Caki2 (cell line): ENCODE measurements at regions not wholly inside any gene's neighbourhood (a gene's known extent, or its start where the extent isn't known, plus 50 kb on each side); places are given as distances from the start of the nearest gene placed in this dataset.
A peak's percentile ranks its signal among the peaks of the same experiment; 100 is the strongest.
"Not testable (repeated sequence)": the region's sequence is repeated elsewhere in the genome, so short reads cannot be mapped to it uniquely, and the experiment has no call there.

Experiments used
- DNase-seq: peaks from one replicate; pipeline ENCODE4 v3.0.0-alpha.2; 2015; ENCODE audit warnings: low read depth
- in situ Hi-C: cut with HindIII; loops from 2 replicates; pipeline ENCODE4 v1.10.0; 2016; ENCODE audit warnings: low sequenced_read_pairs, low pct_unique_long_range_greater_than_20kb, mixed read lengths

DNA sequence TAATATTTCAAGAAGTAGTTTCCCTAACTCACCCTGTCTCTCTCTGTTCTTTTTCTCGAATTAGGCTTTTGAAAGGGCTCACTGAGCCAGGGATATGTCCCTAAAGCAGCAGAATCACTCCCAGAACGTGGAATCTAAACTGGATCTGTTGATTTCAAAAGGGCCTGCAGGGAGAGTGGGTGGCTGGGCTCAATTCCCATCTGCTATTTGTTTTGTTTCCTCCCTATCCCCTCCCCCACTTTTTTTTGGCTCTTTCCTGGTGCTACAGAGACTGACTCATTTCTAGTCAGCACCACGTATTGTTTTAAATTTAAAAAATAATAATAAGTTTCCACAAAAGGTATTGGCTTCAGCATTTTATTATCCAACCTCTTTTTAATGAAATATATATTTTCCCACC, 961.5 kb downstream of the FAM181B start:
- in situ Hi-C loops = no loop called here
- no peak for DNase-seq

DNA sequence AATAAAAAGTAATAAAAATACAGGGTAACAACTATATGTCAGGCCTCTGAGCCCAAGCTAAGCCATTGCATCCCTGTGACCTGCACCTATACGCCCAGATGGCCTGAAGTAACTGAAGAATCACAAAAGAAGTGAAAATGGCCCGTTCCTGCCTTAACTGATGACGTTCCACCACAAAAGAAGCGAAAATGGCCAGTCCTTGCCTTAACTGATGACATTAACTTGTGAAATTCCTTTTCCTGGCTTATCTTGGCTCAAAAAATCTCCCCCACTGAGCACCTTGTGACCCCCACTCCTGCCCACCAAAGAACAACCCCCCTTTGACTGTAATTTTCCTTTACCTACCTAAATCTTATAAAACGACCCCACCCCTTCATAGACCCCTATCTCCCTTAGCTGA, 963.8 kb downstream of the FAM181B start:
- DNase-seq, in situ Hi-C loops: not testable (repeated sequence)

DNA sequence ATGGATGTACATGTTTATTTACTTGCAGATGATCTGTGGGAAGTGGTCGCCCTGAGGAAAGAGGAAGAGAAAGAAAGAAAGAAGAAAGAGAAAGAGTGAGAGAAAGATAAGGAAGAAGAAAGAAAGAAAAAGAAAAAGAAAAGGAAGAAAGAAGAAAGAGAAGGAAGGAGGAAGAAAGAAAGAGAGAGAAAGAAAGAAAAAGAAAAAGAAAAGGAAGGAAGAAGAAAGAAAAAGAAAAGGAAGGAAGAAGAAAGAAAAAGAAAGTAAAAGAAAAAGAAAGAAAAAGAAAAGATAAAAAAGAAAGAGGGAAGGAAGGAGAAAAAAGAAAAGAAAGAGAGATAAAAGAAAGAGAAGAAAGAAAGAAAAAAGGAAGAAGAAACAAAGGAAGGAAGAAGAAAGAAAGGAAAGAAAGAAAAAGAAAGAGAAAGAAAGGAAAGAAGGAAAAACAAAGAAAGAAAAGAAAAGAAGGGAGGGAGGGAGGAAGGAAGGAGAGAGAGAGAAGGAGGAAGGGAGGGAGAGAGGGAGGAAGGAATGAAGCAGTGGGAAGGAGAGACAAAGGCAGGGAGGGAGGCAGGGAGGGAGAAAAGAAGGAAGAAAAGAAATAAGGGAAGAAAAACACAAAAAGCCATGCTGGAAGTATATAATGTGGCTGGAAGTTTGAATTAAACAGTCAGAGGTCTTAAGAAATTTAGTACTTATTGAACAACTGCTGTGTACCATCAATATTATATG, 976.6 kb downstream of the FAM181B start:
- in situ Hi-C loops = no loop called here
- no peak for DNase-seq

DNA sequence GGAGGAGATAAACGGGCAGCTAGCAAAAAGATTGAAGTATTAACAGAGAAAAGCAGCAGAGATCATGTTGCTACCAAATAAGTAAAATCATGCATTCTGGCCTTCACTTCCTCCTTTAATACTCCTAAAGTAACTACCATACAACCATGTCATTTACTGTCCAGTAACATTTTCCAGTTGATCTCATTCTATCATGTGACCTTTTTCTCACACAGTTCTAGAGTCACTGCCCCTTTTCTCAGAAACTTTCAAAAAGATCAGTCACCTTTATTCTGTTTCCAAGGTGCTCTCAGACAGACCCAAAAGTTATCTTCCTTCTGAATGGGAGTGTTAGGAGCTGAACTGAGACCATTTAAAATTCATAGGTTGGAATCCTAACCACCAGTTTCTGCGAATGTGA, 984.4 kb downstream of the FAM181B start:
- DNase-seq = no peak
- in situ Hi-C loops = no loop called here

DNA sequence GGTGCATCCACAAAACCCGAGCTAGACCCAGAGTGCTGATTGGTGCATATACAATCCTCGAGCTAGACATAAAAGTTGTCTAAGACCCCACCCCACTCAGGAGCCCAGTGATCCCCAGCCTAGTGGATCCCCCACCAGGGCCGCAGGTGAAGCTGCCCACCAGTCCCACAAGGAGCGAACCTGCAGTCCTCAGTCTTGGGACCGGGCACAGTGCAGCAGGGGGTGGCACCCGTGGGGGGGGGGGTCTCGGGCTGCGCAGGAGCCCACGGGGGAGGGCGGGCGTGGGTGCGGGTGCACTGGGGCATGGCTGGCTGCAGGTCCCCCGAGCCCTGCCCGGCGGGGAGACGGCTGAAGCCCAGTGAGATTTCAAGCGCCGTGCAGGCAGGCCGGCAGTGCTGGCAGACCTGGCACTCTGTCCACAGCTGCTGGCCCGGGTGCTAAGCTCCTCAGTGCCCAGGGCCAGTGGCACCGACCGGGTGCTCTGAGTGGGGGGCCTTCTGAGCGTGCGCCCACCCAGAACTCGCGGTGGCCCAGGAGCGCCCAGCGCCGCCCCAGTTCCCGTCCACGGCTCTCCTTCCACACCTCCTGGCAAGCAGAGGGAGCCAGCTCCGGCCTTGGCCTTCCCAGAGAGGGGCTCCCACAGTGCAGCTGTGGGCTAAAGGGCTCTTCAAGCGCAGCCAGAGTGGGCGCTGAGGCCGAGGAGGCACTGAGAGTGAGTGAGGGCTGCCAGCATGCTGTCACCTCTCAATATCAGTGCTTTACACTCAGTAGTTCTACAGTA, 989.1 kb downstream of the FAM181B start:
- DNase-seq = no peak
- in situ Hi-C loops = no loop called here

DNA sequence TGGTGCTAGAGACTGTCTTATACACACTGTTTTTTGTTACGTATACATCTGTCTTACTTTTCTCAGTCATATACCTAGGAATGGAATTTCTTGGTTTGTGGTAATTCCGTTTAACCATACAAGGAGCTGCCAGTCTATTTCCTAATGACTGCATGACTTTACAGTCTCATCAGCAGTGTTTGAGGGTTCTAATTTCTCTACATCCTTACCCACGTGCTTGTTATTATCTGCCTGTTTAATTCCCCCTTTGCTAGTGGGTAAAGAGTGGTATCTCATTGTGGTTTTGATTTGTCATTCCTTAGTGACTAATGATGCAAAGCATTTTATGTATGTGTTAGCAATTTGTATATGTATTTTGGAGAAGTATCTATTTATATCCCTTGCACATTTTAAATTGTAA, 1008.0 kb downstream of the FAM181B start:
- in situ Hi-C loops = no loop called here
- DNase-seq = no peak

DNA sequence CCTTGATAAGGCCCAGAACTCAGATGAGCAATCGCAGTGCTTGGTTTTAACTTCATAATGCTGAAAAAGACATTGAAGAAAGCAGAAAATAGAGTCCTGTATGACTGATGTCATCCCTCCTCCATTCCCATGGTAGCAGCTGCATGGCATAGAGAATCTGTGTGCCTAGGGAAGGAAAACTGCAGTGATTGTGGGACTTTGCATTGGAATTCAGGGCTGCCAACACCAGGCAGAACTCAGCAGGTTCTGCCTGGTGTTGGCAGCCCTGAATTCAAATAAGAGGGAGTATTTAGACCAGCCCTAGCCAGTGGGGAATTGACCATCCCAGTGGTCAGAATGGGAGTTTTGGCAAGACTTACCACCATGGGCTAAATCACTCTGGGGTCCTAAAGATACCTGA, 1016.0 kb downstream of the FAM181B start:
- DNase-seq = no peak
- in situ Hi-C loops = no loop called here

DNA sequence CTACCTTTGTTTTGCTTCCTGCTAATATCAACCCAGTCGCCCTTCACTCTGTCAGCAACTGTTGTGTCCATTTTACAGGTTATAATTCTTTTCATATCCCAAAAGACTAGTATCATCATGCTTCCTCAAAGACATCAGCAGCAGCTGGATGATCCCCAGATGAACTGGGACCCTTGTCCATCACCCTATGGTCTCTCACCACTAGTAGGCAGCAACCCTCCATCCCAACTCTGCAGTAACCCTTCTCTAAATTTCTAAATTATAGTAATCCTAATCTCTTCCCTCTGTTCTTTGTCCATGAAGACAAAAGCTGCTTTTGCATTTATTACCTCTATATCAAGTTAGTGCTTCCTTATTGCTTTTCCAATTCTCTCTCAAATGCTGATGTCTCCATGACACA, 1025.8 kb downstream of the FAM181B start:
- in situ Hi-C loops = no loop called here
- DNase-seq = no peak

DNA sequence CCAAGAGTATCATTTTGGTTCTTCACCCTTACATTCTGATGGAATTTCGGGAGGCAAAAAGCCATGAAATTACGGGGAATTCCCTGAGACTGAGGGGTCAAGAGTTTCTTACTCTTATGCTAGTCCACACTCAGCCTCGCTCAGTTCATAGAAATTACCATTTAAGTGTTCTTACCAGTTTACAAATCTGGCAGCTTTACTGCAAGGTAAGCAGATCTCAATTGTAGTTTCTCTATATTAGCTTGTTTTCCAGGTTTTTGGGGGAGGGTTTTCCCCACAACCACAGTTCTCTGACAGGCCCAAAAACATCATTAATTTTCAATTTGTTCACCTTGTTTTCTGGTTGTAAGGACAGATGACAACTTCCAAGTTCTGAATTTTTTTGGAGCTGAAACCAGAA, 1028.4 kb downstream of the FAM181B start:
- in situ Hi-C loops = no loop called here
- DNase-seq = no peak

DNA sequence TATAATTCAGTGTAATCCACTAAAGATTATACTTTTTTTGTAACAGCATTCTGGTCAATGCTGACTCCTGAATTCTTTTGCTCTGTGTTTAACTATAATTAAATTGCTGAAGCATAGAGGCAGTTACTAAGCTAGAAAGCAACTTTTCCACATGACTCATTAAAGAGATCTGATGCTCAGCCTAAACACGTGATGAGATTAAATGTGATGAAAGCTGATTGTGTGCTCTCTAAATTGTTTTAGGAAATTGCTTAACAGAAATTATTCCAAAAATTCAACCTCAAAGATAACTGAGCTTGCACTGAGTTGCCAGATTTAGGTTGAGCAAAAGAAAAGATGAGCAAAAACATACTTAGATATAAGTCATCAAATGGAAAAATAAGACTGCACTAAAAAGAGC, 1033.6 kb downstream of the FAM181B start:
- in situ Hi-C loops = no loop called here
- no peak for DNase-seq

DNA sequence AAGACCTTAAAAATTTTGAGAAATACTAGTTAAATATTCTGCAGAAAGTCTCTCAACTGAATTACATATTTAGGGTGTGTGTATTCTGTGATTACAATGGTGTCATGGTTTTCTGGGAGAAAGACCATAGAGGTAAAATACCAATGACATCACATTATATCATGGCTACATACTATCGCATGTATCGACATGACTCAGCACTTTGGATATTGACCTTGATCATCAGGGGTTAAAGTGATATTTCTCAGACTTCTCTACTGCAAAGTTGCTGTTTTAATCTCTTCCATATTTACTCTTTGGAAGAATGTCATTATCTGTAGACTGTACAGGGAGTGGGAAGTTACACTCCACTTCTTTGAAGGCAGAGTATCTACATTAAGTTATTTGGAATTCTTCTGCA, 1046.6 kb downstream of the FAM181B start:
- no peak for DNase-seq
- in situ Hi-C loops = no loop called here

DNA sequence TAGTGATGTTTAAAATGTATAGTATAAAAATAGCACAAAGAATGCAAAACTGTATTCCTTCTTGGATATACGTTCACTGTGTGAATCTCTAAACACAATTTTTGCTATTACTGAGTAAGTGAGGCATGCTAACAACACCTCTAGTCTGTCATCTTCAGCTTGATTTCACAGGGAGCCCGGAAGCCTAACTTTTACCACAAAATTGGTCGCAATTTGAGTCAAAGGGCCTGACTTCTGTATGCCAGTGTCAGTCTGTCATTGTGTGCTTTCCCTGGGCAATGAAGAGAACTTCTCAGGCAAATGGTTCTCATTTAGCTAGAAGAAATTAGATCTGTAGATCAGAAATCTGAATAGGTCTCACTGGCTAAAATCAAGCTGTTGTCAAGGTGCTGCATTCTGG, 1059.5 kb downstream of the FAM181B start:
- in situ Hi-C loops = no loop called here
- DNase-seq = no peak

DNA sequence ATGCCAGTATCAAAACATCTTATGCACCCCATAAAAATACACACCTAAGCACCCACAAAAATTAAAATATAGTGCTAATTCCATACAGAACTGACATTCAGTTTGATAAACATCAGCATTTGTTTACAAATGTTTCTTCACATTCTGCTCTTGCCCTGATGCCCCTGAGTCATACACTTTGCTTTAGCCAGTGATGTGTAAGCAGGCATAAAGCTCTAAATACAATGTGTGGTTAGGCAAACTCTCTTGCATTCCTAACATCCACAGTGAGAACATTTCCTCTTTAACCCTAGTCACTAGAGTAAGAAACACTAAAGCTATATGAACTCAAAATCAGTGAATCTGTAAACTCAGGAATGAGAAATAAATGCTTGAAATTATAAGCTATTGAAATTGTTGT, 1060.7 kb downstream of the FAM181B start:
- in situ Hi-C loops = no loop called here
- DNase-seq = no peak

DNA sequence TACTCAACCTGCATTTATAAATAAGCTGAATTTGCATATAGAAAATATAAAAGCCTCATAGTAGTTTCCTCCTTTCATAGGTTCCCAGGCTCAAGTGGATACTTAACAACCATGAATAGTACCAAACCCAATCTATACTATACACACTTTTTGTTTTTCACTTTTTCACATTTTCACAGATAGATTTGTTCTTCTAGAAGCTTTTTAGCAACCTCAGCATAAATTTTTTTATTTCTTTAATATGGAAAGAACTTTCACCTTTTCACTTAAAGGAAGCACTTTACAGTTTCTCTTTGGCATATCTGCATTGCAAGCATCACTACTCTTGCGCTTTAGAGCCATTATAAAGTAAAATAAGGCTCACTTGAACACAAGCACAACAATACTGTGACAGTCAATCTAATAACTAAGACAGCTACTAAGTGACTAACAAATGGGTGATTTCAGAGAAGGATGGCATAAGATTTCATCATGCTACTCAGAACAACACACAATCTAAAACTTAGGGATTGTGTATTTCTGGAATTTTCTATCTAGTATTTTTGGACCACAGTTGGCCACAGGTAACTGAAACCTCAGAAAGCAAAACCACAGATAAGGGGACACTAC, 1063.6 kb downstream of the FAM181B start:
- in situ Hi-C loops = no loop called here
- DNase-seq = no peak

DNA sequence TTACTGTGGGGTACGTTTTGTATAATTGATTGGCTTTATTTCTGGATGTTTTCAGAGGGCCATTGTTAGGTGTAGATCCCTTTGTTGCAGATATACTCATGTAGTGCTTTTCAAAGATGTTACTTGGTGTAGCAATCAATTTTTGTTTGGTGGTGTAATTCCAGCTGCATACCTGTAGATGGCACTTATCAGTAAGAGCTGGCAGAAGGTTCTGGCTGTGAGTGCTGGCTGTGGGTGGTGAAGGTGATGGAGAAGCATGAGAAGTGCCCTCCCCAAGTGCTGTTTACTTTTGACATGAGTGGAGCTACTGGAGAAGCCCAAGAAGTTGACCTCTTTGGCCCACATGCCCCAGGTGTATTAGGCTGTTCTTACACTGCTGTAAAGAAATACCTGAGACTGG, 1074.9 kb downstream of the FAM181B start:
- in situ Hi-C loops = no loop called here
- peak; percentile 0 for DNase-seq

DNA sequence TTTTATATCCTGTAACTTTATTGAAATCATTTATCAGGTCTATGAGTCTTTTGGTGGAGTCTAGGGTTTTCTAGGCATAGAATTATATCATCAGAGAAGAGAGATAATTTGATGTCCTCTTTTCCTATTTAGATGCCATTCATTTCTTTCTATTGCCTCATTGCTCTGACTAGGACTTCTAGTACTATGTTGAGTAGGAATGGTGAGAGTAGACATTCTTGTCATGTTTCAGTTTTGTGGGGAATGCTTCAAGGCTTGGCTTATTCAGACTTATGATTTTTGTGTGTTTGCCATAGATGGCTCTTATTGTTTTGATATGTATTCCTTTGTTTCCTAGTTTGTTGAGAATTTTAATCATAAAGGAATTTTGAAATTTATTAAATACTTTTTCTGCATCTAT, 1078.3 kb downstream of the FAM181B start:
- in situ Hi-C loops = no loop called here

DNA sequence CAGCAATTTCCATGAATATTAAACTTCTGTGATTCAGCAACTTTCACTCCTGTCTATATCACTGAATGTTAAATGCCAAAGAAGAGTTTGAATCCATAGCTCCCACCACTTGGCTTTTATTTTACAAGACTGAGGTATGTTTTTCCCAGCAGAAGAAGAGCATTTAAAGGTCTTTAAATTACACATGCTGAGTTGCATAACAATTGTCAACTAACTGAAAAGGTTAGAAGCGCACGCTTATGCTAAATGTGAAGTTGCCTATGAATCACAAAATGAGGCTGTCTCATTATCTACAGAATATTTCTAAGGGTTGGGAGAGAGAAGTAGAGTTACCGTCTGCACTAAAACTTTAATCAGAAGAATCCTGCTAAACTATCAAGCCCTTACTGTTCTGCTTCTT, 1086.3 kb downstream of the FAM181B start:
- DNase-seq = no peak
- in situ Hi-C loops = no loop called here

More for the DNA sequence above, 1078.3 kb downstream of the FAM181B start:
- no peak for DNase-seq

DNA sequence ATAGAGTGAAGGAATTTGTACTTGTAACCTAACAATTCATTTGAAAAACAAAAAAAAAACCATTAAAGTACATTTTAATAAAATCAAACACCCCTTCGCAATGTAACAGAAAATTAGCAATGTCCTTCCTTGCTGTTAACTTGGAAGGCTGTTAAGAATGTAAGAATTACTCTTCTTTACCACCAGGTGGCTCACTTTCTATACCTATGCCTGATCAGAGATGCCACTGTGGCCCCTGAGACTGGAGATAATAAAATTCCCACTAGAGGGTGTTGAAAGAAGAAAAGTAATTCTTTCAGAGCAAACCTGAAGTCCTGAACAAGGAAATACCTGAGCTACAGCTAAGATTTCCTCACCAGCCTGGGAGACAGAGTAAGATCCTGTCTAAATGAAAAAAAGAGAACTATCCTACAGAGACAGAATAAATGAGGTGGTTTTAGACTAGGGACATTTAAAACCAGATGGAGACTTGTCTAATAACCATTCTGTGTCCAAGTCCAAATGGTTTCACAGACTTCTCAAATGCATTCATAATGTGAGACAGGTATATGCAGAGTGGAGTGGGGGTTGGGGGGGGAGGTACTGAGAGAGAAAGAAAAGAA, 1089.3 kb downstream of the FAM181B start:
- peak; percentile 37 for DNase-seq
- in situ Hi-C loops = no loop called here

DNA sequence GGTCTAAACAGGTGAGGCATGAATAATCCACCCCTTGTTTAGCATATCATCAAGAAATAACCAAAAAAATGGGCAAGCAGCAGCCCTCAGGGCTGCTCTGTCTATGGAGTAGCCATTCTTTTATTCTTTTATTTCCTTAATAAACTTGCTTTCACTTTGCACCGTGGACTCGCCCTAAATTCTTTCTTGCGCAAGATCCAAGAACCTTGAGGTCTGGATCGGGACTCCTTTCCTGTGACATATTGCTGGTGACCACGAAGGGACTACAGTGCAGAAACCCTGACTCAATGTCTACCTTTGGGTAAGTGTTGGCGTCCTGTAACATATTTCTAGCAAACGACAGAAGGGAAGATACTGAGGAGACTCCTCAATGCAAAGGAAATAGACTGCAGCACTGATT, 1099.2 kb downstream of the FAM181B start:
- DNase-seq = no peak
- in situ Hi-C loops = no loop called here
